Progenitor cell of endocrine pancreas (in vitro differentiated cells): ENCODE measurements at regions not wholly inside any gene's neighbourhood (a gene's known extent, or its start where the extent isn't known, plus 50 kb on each side); places are given as distances from the start of the nearest gene placed in this dataset.

ENCODE experiments used
- DNase-seq: peaks from one replicate; pipeline ENCODE4 v3.0.0; 2021; ENCODE audit warnings: low spot score; ENCODE audit not compliant: unreplicated experiment
- H3K27ac Mint-ChIP-seq: 2 replicates; pipeline ENCODE4 v1.8.0; 2021; ENCODE audit warnings: mild to moderate bottlenecking, moderate library complexity, mixed read lengths
- H3K27me3 Mint-ChIP-seq: 2 replicates; pipeline ENCODE4 v1.8.0; 2021; ENCODE audit warnings: mixed read lengths
- H3K36me3 Mint-ChIP-seq: 2 replicates; pipeline ENCODE4 v1.8.0; 2022; ENCODE audit warnings: mixed read lengths; ENCODE audit not compliant: insufficient read depth
- H3K4me1 Mint-ChIP-seq: 2 replicates; pipeline ENCODE4 v1.8.0; 2021; ENCODE audit warnings: low read depth, mixed read lengths
- H3K4me3 Mint-ChIP-seq: 2 replicates; pipeline ENCODE4 v1.8.0; 2021; ENCODE audit warnings: low read depth, mild to moderate bottlenecking, moderate library complexity, mixed read lengths
- H3K9me3 Mint-ChIP-seq: 2 replicates; pipeline ENCODE4 v1.8.0; 2021; ENCODE audit warnings: low read depth, mixed read lengths
- CTCF ChIP-seq: fragments of 200-600 bp; sonication (generic); IDR thresholded peaks from one replicate; pipeline ENCODE4 v1.5.0; 2021; ENCODE audit warnings: antibody characterized with exemption, mild to moderate bottlenecking; ENCODE audit not compliant: unreplicated experiment

GRCh38 chr3:74850381-74850780, 235.9 kb upstream of the CNTN3 start:
- Mint-ChIP-seq H3K4me3 (no peak overlapping the region), H3K4me1 (no peaks in the 10 kb centered on the region), H3K9me3 (no peaks in the 10 kb centered on the region), H3K36me3 (no peaks in the 10 kb centered on the region), H3K27me3 (no peaks in the 10 kb centered on the region), H3K27ac (no peak overlapping the region)
- no peak for TF ChIP-seq CTCF
- DNase-seq: no peak

GRCh38 chr3:74847093-74847492, 232.6 kb upstream of the CNTN3 start:
- no peak for TF ChIP-seq CTCF
- Mint-ChIP-seq H3K9me3 (no peaks in the 10 kb centered on the region), H3K4me3 (no peak overlapping the region), H3K4me1 (no peaks in the 10 kb centered on the region), H3K36me3 (no peaks in the 10 kb centered on the region), H3K27me3 (no peaks in the 10 kb centered on the region), H3K27ac (peak overlapping the region; percentile 2)
- DNase-seq: no peak

GRCh38 chr3:74845081-74845480, 230.6 kb upstream of the CNTN3 start:
- no peaks in the 10 kb centered on the region for H3K36me3 Mint-ChIP-seq
- no peaks in the 10 kb centered on the region for H3K27me3 Mint-ChIP-seq
- H3K4me1 Mint-ChIP-seq: no peaks in the 10 kb centered on the region
- H3K27ac Mint-ChIP-seq: no peak overlapping the region
- no peak for DNase-seq
- no peak overlapping the region for H3K4me3 Mint-ChIP-seq
- no peaks in the 10 kb centered on the region for H3K9me3 Mint-ChIP-seq
- no peak for TF ChIP-seq CTCF

- Mint-ChIP-seq H3K4me1 (no peaks in the 10 kb centered on the region), H3K9me3 (no peaks in the 10 kb centered on the region), H3K27me3 (no peaks in the 10 kb centered on the region), H3K4me3 (no peak overlapping the region), H3K36me3 (no peaks in the 10 kb centered on the region), H3K27ac (no peak overlapping the region)
- TF ChIP-seq CTCF: no peak
- no peak for DNase-seq
Measured at GRCh38 chr3:74844428-74844827, 230.0 kb upstream of the CNTN3 start.

- DNase-seq: no peak
- Mint-ChIP-seq H3K27ac (no peak overlapping the region), H3K27me3 (no peaks in the 10 kb centered on the region), H3K9me3 (no peaks in the 10 kb centered on the region), H3K36me3 (no peaks in the 10 kb centered on the region), H3K4me1 (peaks cover 5% of the 10 kb centered on the region), H3K4me3 (no peak overlapping the region)
- TF ChIP-seq CTCF: no peak
Measured at GRCh38 chr3:74842649-74843048, 228.2 kb upstream of the CNTN3 start.
